ENCODE measurements at regions not wholly inside any gene's neighbourhood (a gene's known extent, or its start where the extent isn't known, plus 50 kb on each side); places are given as distances from the start of the nearest gene placed in this dataset.

GRCh38 chr13:47250146-47250545 is 353.3 kb upstream of the HTR2A start:
- TF ChIP-seq CTCF (conservative IDR thresholded peaks at IDR 0.05) (no peak), EZH2 (IDR thresholded peaks at IDR 0.05; ENCODE audit: low read depth) (no peak)

Data from PC-9 (cell line).